Right cardiac atrium (tissue), 5 donors: ENCODE measurements at regions not wholly inside any gene's neighbourhood (a gene's known extent, or its start where the extent isn't known, plus 50 kb on each side); places are given as distances from the start of the nearest gene placed in this dataset.
"Not testable (repeated sequence)": the region's sequence is repeated elsewhere in the genome, so short reads cannot be mapped to it uniquely, and the experiment has no call there.

ENCODE experiments used
- ATAC-seq, 2 donors: fragments of 200-7000 bp; cut with Tn5 transposase; one replicate each; pipeline versions ENCODE4 v1.8.0 to v1.9.1; 2020; ENCODE audit warnings: moderate library complexity in 2 of 2, mild to moderate bottlenecking in 1 of 2
- DNase-seq, 3 donors: peaks; one replicate each; pipeline ENCODE4 v3.0.0-alpha.2; 2020
- H3K27ac ChIP-seq: one replicate; pipeline ENCODE4 v1.5.1; 2013; ENCODE audit warnings: mild to moderate bottlenecking, low read length, control low read depth, moderate library complexity
- H3K27me3 ChIP-seq: one replicate; pipeline ENCODE4 v1.6.1; 2013; ENCODE audit not compliant: control insufficient read depth, insufficient read depth
- H3K4me1 ChIP-seq: one replicate; pipeline ENCODE4 v1.6.1; 2013; ENCODE audit warnings: low read length; ENCODE audit not compliant: control insufficient read depth, insufficient read depth
- H3K4me3 ChIP-seq: one replicate; pipeline ENCODE4 v1.5.1; 2013; ENCODE audit warnings: low read length, control low read depth
- H3K9me3 ChIP-seq: one replicate; pipeline ENCODE4 v1.6.1; 2013; ENCODE audit warnings: low read length; ENCODE audit not compliant: control insufficient read depth
- WGBS: extraction: QIAGEN DNeasy Blood & Tissue Kit; methylation state at CpG from one replicate; pipeline ENCODE4 v1.1.7; 2013; 5-methylcytosine and 5-hydroxymethylcytosine counted together
- intact Hi-C, 4 donors: fragments of 100-400 bp; cut with DNase I; formaldehyde crosslinking; loops; one replicate each; pipeline versions ENCODE4 v1.11.0 to v1.14.0; 2022 to 2023
- donor health status: healthy with polysubstance abuse.
- donor health status: DM: no; HTN: yes; CAD: no.
- donor health status: DM: no; HTN: no; CAD: no.
- donor health status: DM: no; HTN: yes; CAD: no; lungs with severe emphysema.
- donor health status: DM: yes; HTN: yes; CAD: no.

DNA sequence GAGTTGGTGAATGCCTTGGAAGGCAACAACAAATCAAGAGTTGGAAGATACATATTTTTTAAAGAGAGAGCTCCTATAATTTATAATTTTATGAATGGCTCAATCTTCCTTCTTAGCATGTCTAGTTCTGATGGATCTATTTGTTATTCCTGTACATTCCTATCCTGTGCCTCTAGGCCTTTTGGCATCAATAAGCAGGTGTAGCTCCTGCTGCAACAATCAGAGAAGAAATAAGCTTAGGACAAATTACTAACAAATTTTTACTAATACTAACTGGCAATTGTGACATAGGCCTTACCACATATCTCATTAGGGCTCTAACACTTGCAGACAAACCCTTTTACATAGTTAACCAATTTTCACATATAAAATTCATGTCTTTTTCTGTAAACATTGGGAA, 682.0 kb downstream of the LTN1 start:
- Histone ChIP-seq H3K27me3 (no peaks in the 10 kb centered on the region), H3K9me3 (no peaks in the 10 kb centered on the region), H3K27ac (no peak overlapping the region), H3K4me3 (no peak overlapping the region), H3K4me1 (no peaks in the 10 kb centered on the region)
- DNase-seq (no peak), ATAC-seq (no peak)
- intact Hi-C loops = no loop called here

DNA sequence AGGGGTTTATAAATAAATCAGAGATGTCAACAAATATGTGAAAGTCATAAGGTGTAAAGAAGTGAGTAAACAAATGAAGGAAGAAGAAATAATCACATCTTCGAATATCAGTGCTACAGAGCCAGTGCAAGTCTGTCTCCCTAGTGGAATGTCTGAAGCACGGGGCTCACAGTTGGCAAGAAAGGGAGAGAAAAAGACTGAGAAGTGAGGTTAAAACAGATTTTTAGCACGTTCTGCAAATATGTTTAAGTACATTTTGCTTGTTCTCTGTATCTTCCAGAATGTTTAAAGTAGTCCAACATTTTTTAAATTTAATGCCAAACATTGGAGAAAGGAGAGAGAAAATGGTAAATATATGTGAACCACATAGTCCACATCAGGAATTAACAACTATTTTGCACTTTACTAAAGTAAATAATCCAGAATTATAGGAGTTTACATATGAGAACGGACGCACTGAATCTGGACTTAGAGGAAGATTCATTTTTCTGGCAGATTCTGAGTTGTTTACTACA, 682.4 kb downstream of the LTN1 start:
- Histone ChIP-seq H3K9me3 (no peaks in the 10 kb centered on the region), H3K4me3 (no peak overlapping the region), H3K4me1 (no peaks in the 10 kb centered on the region), H3K27me3 (no peaks in the 10 kb centered on the region), H3K27ac (no peak overlapping the region)
- intact Hi-C loops = no loop called here
- ATAC-seq (no peak), DNase-seq (no peak)
- WGBS = 67% methylated on average over 5 of the region's 5 CpGs

DNA sequence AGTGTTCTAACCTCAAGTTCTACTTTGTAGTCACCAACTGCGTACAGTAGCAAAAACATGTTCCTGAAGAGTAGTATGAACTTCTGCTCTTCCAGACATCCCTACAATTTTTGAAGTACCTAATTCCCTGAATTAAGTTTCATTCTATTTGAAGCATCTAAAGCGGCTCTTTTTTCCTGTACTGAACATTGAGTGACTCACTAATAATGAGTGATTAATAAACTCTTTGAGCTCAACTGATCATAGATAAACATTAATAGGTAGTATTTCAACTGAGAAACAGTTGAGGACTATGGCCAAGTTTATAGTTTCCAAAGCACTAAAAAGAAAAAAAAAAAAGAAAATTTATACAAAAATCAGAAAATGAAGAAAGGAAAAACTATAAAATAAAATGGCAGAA, 683.1 kb downstream of the LTN1 start:
- H3K27ac ChIP-seq = no peak overlapping the region
- no peaks in the 10 kb centered on the region for H3K27me3 ChIP-seq
- DNase-seq (no peak), ATAC-seq (no peak)
- H3K9me3 ChIP-seq = no peaks in the 10 kb centered on the region
- H3K4me3 ChIP-seq = no peak overlapping the region
- WGBS = 94% methylated on average over 2 of the region's 2 CpGs
- intact Hi-C loops = no loop called here
- no peaks in the 10 kb centered on the region for H3K4me1 ChIP-seq

DNA sequence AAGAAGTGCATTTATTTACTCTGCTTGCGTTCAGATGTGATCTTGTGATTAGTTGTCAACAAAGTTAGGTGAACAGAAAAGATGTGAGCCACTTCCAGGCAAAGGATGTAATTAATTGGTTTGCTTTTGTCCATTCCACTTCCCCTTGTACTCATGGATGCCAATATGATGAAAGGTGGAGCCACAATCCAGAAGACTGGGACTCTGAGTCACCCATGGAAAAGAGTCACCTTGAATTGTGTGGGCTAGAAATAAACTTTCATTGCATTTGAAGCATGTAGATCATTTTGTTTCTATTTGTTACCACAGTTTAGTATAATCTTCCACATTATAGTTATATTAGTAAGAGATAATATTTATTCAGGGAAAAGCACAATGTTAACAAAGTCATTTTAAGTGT, 684.2 kb downstream of the LTN1 start:
- H3K9me3 ChIP-seq = no peaks in the 10 kb centered on the region
- no peak for ATAC-seq
- H3K27me3 ChIP-seq = no peaks in the 10 kb centered on the region
- H3K4me1 ChIP-seq = no peaks in the 10 kb centered on the region
- WGBS = 90% methylated on average over 1 of the region's 1 CpG
- no peak overlapping the region for H3K27ac ChIP-seq
- intact Hi-C loops = no loop called here
- no peak overlapping the region for H3K4me3 ChIP-seq
- DNase-seq = no peak

DNA sequence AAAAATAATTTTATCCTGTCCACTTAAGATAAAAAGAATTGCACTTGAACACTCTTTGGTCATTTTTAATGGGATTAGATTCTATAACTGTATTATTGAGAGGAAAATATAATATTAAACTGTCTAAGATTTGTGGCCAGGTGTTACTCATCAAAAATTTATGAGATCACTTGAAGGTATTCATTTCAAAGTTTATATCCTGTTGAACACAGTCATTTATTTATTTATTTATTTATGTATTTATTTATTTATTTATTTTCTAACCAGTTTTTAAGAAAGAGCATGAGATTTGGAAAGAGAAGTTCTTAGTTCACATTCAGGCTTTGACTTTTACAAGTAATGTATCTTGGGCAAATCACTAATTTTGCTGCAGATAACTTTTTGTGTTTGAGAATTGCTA, 692.7 kb downstream of the LTN1 start:
- H3K27ac ChIP-seq = no peak overlapping the region
- H3K4me1 ChIP-seq = no peaks in the 10 kb centered on the region
- H3K9me3 ChIP-seq = no peaks in the 10 kb centered on the region
- intact Hi-C loops = no loop called here
- H3K4me3 ChIP-seq = no peak overlapping the region
- DNase-seq (no peak), ATAC-seq (no peak)
- no peaks in the 10 kb centered on the region for H3K27me3 ChIP-seq

DNA sequence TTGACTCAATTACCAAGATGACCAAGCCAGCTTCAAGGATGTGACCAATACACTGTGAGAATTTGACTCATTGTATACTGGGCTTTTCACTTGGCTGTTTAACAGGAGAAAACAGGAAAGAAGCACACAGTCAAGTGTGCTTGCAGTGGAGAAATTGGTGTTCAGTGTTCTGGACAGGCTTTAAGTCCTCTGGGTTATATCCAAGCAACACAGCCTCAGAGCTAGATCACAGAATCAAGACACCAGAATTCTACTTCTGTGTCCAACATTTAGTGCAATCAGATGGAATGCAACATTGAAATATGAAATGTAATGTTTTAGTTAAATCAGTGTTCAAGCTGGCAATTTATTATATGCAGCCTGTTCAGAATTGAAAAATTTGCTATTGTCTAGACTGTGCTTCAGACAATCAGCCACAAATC, 694.4 kb downstream of the LTN1 start:
- Histone ChIP-seq H3K4me3 (no peak overlapping the region), H3K27ac (no peak overlapping the region), H3K9me3 (no peaks in the 10 kb centered on the region), H3K4me1 (no peaks in the 10 kb centered on the region), H3K27me3 (no peaks in the 10 kb centered on the region)
- ATAC-seq = no peak
- intact Hi-C loops = no loop called here
- no peak for DNase-seq

DNA sequence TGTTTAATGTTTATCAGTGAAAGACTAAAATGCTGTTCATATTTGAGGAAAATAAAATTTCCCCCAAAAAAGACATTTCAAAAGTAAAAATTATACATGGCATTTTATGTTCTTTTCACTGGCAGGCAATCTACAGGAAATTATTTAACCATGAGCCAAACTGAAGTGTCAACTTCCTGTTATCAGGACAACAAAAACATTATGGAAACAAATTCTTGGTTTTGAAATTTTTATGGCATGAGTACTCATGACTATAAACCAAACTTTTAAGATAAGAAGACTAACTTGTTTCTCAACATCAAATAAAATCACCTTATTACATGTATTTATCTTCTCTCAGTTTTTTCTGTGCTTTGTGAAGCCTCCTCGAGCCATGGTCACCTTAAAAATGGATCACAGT, 698.6 kb downstream of the LTN1 start:
- no peak for DNase-seq
- no peaks in the 10 kb centered on the region for H3K9me3 ChIP-seq
- ATAC-seq = no peak
- no peak overlapping the region for H3K4me3 ChIP-seq
- H3K4me1 ChIP-seq = no peaks in the 10 kb centered on the region
- 81% methylated on average over 1 of the region's 1 CpG for WGBS
- no peaks in the 10 kb centered on the region for H3K27me3 ChIP-seq
- intact Hi-C loops = no loop called here
- H3K27ac ChIP-seq = no peak overlapping the region

DNA sequence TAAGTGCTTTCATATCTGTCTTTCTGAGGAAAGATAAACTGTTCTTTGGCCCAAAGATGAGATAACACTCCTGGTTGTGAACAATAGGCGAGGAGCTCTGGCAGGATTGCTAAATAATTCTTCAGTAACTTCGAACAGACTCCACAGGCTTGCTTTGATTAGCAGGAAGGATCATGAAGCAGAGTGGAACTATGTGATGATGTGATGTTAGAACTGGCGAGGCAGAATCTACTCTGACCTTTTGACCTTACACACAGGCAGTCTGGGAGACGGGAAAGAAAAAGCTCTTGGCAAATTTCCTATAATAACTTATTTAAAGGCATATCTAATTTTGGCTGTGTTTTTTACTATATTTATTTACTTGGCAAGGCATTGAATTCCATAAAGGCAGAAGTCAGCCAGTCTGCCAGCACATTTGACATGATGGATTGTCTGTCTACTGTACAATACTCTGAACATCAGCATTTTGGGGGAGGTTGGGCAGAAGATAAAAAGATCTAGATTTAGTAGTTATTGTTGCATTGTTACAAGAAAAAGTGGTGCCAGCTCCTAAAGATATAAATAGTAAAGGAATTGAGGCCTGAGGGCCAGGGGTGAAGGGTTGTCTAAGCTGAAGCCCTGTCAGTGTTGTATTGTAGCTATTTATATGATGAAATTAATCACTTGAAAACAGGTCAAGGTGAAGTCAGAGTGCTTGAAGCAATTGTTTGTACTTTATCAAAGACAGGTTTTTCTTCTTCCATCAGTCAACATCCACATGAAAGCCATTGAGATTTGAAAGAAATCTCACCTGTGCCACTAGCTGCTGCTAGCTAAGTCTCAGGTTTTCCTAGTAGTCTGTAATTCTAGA, 708.8 kb downstream of the LTN1 start:
- ATAC-seq (peak; percentile 93 to 98), DNase-seq (peak in 1 of 3 donors; percentile 16)
- intact Hi-C loops = no loop called here
- peaks cover 3% of the 10 kb centered on the region for H3K4me1 ChIP-seq
- no peaks in the 10 kb centered on the region for H3K27me3 ChIP-seq
- H3K27ac ChIP-seq = peak overlapping the region; percentile 23
- H3K9me3 ChIP-seq = no peaks in the 10 kb centered on the region
- no peak overlapping the region for H3K4me3 ChIP-seq
- WGBS = 4% methylated on average over 4 of the region's 4 CpGs

DNA sequence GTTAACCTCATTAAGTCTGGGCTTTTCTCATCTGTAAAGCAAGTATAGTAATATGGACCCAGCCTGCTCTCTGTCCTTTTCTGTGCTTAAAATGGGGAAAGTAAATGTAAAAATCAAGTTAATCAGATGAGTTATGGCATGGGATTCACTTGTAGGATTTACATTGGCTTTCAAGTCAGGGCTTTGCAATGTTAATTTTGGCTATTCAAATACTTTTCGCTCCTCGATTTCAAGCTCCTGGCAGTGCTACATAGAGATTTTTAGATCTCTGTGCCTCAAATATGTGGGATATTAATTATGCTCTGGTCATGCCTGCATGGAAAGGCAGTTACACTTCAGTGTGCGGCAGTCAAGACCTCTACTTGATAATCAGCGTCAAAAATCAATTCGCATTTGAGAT, 709.8 kb downstream of the LTN1 start:
- Histone ChIP-seq H3K4me3 (no peak overlapping the region), H3K4me1 (peaks cover 3% of the 10 kb centered on the region), H3K27me3 (no peaks in the 10 kb centered on the region), H3K27ac (no peak overlapping the region), H3K9me3 (no peaks in the 10 kb centered on the region)
- 52% methylated on average over 5 of the region's 5 CpGs for WGBS
- intact Hi-C loops = no loop called here
- DNase-seq (no peak), ATAC-seq (no peak)

DNA sequence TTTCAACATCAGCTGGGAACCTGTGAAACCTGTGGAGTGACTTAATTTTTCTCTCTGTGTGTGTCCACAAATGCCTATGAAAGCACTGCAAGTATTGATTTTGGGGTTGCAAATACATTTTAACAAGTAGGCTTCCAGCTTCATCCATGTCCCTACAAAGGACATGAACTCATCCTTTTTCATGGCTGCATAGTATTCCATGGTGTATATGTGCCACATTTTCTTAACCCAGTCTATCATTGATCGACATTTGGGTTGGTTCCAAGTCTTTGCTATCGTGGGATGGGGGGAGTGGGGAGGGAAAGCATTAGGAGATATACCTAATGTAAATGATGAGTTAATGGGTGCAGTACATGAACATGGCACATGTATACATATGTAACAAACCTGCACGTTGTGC, 711.3 kb downstream of the LTN1 start:
- H3K4me1 ChIP-seq, H3K27ac ChIP-seq, H3K4me3 ChIP-seq, intact Hi-C loops, DNase-seq, H3K27me3 ChIP-seq, H3K9me3 ChIP-seq, ATAC-seq: not testable (repeated sequence)
- 89% methylated on average over 3 of the region's 3 CpGs for WGBS

DNA sequence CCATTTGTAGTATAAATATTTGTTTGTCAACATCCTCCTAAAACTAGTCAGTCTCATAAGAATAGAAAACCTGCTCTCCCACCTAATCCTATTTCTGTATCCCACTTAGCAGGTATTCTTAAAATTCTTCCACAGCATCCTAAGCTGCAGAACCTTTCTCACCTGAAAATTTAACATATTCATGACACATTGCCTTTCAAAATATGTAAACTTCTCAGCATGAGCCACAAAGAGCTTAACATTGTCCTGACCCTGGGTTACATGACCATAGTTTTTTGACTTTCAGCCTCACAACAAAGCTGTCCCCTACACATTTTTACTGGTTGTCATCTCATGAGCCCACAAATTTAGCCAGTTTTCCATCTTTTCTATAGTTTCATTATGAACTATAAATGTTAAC, 712.1 kb downstream of the LTN1 start:
- H3K27ac ChIP-seq = no peak overlapping the region
- DNase-seq (no peak), ATAC-seq (no peak)
- peaks cover 3% of the 10 kb centered on the region for H3K4me1 ChIP-seq
- H3K9me3 ChIP-seq = no peaks in the 10 kb centered on the region
- H3K27me3 ChIP-seq = no peaks in the 10 kb centered on the region
- intact Hi-C loops = no loop called here
- no peak overlapping the region for H3K4me3 ChIP-seq

DNA sequence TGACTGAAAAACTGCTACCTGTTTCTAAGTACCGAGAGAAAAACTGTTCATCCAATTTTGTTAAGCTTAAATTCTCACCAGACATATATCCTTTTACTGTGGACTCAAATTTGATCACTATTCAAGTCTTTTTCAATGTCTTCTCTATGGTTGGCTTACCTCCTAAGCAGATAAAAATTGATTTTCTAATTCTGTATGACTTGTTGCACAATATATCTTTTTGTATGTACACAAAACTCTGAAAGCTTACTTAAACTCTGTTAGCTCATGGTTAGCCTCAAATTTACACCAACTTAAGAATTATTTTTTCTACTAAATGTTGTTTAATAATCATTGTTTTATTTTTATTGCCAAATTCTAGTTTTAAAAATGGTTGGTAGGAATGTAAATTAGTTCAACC, 715.4 kb downstream of the LTN1 start:
- ATAC-seq = no peak
- WGBS = 90% methylated on average over 1 of the region's 1 CpG
- Histone ChIP-seq H3K4me3 (no peak overlapping the region), H3K27ac (no peak overlapping the region), H3K4me1 (no peaks in the 10 kb centered on the region), H3K9me3 (no peaks in the 10 kb centered on the region), H3K27me3 (no peaks in the 10 kb centered on the region)
- intact Hi-C loops = no loop called here
- no peak for DNase-seq
